Sigmoid colon (tissue), 4 donors: ENCODE measurements at regions not wholly inside any gene's neighbourhood (a gene's known extent, or its start where the extent isn't known, plus 50 kb on each side); places are given as distances from the start of the nearest gene placed in this dataset.

Source experiments
- CTCF ChIP-seq, 4 experiments: fragments of 450-650 bp in 3 of 4; fragments of 200-600 bp in 1 of 4; IDR thresholded peaks; one replicate each; pipeline ENCODE4 v1.5.1; 2016 to 2019; ENCODE audit warnings: antibody characterized with exemption in 4 of 4, mild to moderate bottlenecking in 3 of 4, moderate library complexity in 2 of 4
- EP300 ChIP-seq, 4 donors: sonication (generic); formaldehyde crosslinking; IDR thresholded peaks; one replicate each; pipeline ENCODE4 v1.6.1; 2017; ENCODE audit warnings: antibody characterized with exemption in 4 of 4
- POLR2A ChIP-seq, 2 donors: fragments of 450-650 bp; IDR thresholded peaks; one replicate each; pipeline ENCODE4 v1.6.1; 2016; ENCODE audit warnings: antibody characterized with exemption in 2 of 2, mild to moderate bottlenecking in 2 of 2, moderate library complexity in 2 of 2
- POLR2AphosphoS5 ChIP-seq, 4 donors: sonication (generic); formaldehyde crosslinking; IDR thresholded peaks; one replicate each; pipeline ENCODE4 v1.6.1; 2017; ENCODE audit warnings: antibody characterized with exemption in 4 of 4

GRCh38 chr13:40259899-40260298 lies 406.5 kb downstream of the FOXO1 start:
- no peak for TF ChIP-seq CTCF (IDR thresholded peaks at IDR 0.05)
- no peak for TF ChIP-seq EP300 (IDR thresholded peaks at IDR 0.05)
- no peak for TF ChIP-seq POLR2A (IDR thresholded peaks at IDR 0.05)
- no peak for TF ChIP-seq POLR2AphosphoS5 (IDR thresholded peaks at IDR 0.05)
